ENCODE measurements at regions not wholly inside any gene's neighbourhood (a gene's known extent, or its start where the extent isn't known, plus 50 kb on each side); places are given as distances from the start of the nearest gene placed in this dataset.

GRCh38 chr11:95365348-95365747 is 134.3 kb upstream of the SESN3 start:
- no peak for TF ChIP-seq CTCF (IDR thresholded peaks at IDR 0.05)
- Mint-ChIP-seq H3K4me1 (ENCODE audit: low read depth) (no peaks in the 10 kb centered on the region), H3K27me3 (ENCODE audit: insufficient read depth) (no peaks in the 10 kb centered on the region), H3K27ac (no peak overlapping the region), H3K4me3 (no peak overlapping the region), H3K9me3 (peaks cover 3% of the 10 kb centered on the region; the same call in 1 of the 2 replicates), H3K36me3 (ENCODE audit: low read depth) (no peaks in the 10 kb centered on the region)
- no peak for DNase-seq

- H3K4me1 Mint-ChIP-seq (ENCODE audit: low read depth), result no peaks in the 10 kb centered on the region
- no peak overlapping the region for H3K4me3 Mint-ChIP-seq
- H3K9me3 Mint-ChIP-seq, result no peaks in the 10 kb centered on the region
- no peak for TF ChIP-seq CTCF (IDR thresholded peaks at IDR 0.05)
- H3K27ac Mint-ChIP-seq, result no peak overlapping the region
- no peaks in the 10 kb centered on the region for H3K36me3 Mint-ChIP-seq (ENCODE audit: low read depth)
- no peak for DNase-seq
- 0 out of 2 replicates have a peak, but pooled peaks cover 3% of the 10 kb centered on the region for H3K27me3 Mint-ChIP-seq (ENCODE audit: insufficient read depth)
These were observed 133.6 kb upstream of the SESN3 start for GRCh38 chr11:95364324-95365295.

- H3K4me3 Mint-ChIP-seq, result no peak overlapping the region
- H3K27me3 Mint-ChIP-seq (ENCODE audit: insufficient read depth), result 0 out of 2 replicates have a peak, but pooled peaks cover 4% of the 10 kb centered on the region
- H3K27ac Mint-ChIP-seq, result no peak overlapping the region
- H3K9me3 Mint-ChIP-seq, result no peaks in the 10 kb centered on the region
- no peak for TF ChIP-seq CTCF (IDR thresholded peaks at IDR 0.05)
- DNase-seq, result no peak
- H3K36me3 Mint-ChIP-seq (ENCODE audit: low read depth), result no peaks in the 10 kb centered on the region
- H3K4me1 Mint-ChIP-seq (ENCODE audit: low read depth), result no peaks in the 10 kb centered on the region
These were observed 132.7 kb upstream of the SESN3 start for GRCh38 chr11:95363708-95364107.

- DNase-seq, result no peak
- Mint-ChIP-seq H3K27ac (no peak overlapping the region), H3K4me3 (no peak overlapping the region), H3K9me3 (no peaks in the 10 kb centered on the region), H3K27me3 (ENCODE audit: insufficient read depth) (0 out of 2 replicates have a peak, but pooled peaks cover 4% of the 10 kb centered on the region), H3K4me1 (ENCODE audit: low read depth) (no peaks in the 10 kb centered on the region), H3K36me3 (ENCODE audit: low read depth) (no peaks in the 10 kb centered on the region)
- no peak for TF ChIP-seq CTCF (IDR thresholded peaks at IDR 0.05)
These were observed 132.2 kb upstream of the SESN3 start for GRCh38 chr11:95363164-95363563.

- H3K27ac Mint-ChIP-seq, result no peak overlapping the region
- no peak for TF ChIP-seq CTCF (IDR thresholded peaks at IDR 0.05)
- no peaks in the 10 kb centered on the region for H3K36me3 Mint-ChIP-seq (ENCODE audit: low read depth)
- no peak overlapping the region for H3K4me3 Mint-ChIP-seq
- no peaks in the 10 kb centered on the region for H3K4me1 Mint-ChIP-seq (ENCODE audit: low read depth)
- no peak for DNase-seq
- 0 out of 2 replicates have a peak, but pooled peaks cover 4% of the 10 kb centered on the region for H3K27me3 Mint-ChIP-seq (ENCODE audit: insufficient read depth)
- peaks cover 5% of the 10 kb centered on the region; the same call in 1 of the 2 replicates for H3K9me3 Mint-ChIP-seq
These were observed 130.2 kb upstream of the SESN3 start for GRCh38 chr11:95361180-95361579.

Data from HFFc6 (cell line).